ENCODE measurements at regions not wholly inside any gene's neighbourhood (a gene's known extent, or its start where the extent isn't known, plus 50 kb on each side); places are given as distances from the start of the nearest gene placed in this dataset.

GRCh38 chr13:70585109-70585508 is 476.9 kb upstream of the KLHL1 start:
- H3K4me1 ChIP-seq, result no peaks in the 10 kb centered on the region
- TF ChIP-seq, protein P1, sequence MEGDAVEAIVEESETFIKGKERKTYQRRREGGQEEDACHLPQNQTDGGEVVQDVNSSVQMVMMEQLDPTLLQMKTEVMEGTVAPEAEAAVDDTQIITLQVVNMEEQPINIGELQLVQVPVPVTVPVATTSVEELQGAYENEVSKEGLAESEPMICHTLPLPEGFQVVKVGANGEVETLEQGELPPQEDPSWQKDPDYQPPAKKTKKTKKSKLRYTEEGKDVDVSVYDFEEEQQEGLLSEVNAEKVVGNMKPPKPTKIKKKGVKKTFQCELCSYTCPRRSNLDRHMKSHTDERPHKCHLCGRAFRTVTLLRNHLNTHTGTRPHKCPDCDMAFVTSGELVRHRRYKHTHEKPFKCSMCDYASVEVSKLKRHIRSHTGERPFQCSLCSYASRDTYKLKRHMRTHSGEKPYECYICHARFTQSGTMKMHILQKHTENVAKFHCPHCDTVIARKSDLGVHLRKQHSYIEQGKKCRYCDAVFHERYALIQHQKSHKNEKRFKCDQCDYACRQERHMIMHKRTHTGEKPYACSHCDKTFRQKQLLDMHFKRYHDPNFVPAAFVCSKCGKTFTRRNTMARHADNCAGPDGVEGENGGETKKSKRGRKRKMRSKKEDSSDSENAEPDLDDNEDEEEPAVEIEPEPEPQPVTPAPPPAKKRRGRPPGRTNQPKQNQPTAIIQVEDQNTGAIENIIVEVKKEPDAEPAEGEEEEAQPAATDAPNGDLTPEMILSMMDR (IDR thresholded peaks at IDR 0.05), result no peak

DNA sequence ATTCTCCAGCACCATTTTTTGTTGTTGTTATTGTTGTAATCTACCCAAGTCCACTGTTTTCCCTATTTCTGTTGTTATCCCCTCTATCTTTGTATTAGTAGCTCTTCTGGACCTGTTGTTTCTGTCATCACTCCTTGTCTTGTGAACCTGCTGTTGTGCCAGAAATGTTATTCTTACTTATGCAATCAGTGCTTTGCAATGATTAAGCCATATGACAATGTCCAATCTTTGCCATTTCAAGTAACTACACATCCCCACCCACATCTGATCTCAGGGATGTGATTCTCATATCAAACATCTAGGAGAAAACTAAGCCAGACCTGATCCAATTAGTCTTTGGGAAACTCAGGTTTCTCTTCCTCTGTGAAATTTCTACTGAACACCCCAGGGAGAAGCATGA is 472.6 kb upstream of the KLHL1 start:
- TF ChIP-seq, protein P1 (IDR thresholded peaks at IDR 0.05), result no peak
- no peaks in the 10 kb centered on the region for H3K27me3 ChIP-seq
- no peaks in the 10 kb centered on the region for H3K9me3 ChIP-seq
- no peaks in the 10 kb centered on the region for H3K4me1 ChIP-seq
- no peak overlapping the region for H3K4me3 ChIP-seq
- intact Hi-C loops (cut with DNase I), result no loop called here
- no peak overlapping the region for H3K27ac ChIP-seq
- H3K36me3 ChIP-seq, result no peaks in the 10 kb centered on the region
- DNase-seq (ENCODE audit: low spot score in 2 of 2), result no peak

More at GRCh38 chr13:70585109-70585508, 476.9 kb upstream of the KLHL1 start:
- H3K27me3 ChIP-seq, result no peaks in the 10 kb centered on the region
- H3K9me3 ChIP-seq, result no peaks in the 10 kb centered on the region
- H3K4me3 ChIP-seq, result no peak overlapping the region
- no peak for DNase-seq (ENCODE audit: low spot score in 2 of 2)
- intact Hi-C loops (cut with DNase I), result no loop called here
- H3K36me3 ChIP-seq, result no peaks in the 10 kb centered on the region
- H3K27ac ChIP-seq, result no peak overlapping the region

DNA sequence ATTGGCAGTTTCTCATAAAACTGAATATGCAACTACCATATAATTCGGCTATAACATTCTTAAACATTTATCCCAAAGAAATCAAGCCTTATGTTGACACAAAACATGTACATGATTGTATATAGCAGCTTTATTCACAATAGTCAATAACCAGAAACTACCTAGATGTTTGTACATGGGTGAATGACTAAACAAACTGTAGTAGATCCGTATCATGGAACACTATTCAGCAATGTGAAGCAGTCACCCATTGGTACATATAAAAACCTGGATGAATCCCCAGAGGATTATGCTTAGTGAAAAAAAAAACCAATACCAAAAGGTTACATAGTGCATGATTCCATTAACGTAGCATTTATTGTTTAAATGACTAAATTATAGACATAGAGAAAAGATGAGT is 471.7 kb upstream of the KLHL1 start:
- Histone ChIP-seq H3K9me3 (no peaks in the 10 kb centered on the region), H3K27me3 (no peaks in the 10 kb centered on the region), H3K27ac (no peak overlapping the region), H3K4me3 (no peak overlapping the region), H3K4me1 (no peaks in the 10 kb centered on the region), H3K36me3 (no peaks in the 10 kb centered on the region)
- no peak for DNase-seq (ENCODE audit: low spot score in 2 of 2)
- intact Hi-C loops (cut with DNase I), result no loop called here
- TF ChIP-seq, protein P1 (IDR thresholded peaks at IDR 0.05), result no peak

GRCh38 chr13:70571221-70571620 is 463.0 kb upstream of the KLHL1 start:
- intact Hi-C loops (cut with DNase I), result no loop called here
- Histone ChIP-seq H3K27ac (no peak overlapping the region), H3K9me3 (no peaks in the 10 kb centered on the region), H3K27me3 (no peaks in the 10 kb centered on the region), H3K36me3 (no peaks in the 10 kb centered on the region), H3K4me1 (no peaks in the 10 kb centered on the region), H3K4me3 (no peak overlapping the region)
- TF ChIP-seq, protein P1 (IDR thresholded peaks at IDR 0.05), result no peak
- DNase-seq (ENCODE audit: low spot score in 2 of 2), result no peak

DNA sequence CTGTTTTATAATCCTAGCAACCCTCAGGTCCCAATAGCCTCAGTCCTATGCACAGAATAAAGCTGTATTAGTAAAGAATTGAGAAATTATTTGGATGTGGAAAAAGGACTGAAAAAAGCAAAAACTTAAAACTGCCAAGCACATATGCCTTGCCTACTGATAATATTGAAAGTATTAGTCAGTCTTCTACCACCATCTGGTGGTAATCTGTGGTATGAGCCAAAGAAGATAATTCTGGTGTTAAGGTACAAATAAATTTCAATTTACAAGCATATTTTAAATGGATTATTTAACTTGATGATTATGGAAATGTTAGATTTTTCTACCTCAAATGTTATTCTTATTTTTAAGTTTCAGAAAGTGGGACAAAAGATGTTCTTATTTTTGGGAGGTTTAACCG is 460.3 kb upstream of the KLHL1 start:
- TF ChIP-seq, protein P1 (IDR thresholded peaks at IDR 0.05), result peak in 2 of 3 experiments; percentile 39 to 51
- Histone ChIP-seq H3K4me1 (no peaks in the 10 kb centered on the region), H3K9me3 (no peaks in the 10 kb centered on the region), H3K27ac (no peak overlapping the region), H3K27me3 (no peaks in the 10 kb centered on the region), H3K4me3 (no peak overlapping the region), H3K36me3 (no peaks in the 10 kb centered on the region)
- intact Hi-C loops (cut with DNase I), result loop anchor here (5.0 kb wide), 1 partner anchor 471 kb away; no protein-coding TSS in a partner anchor
- DNase-seq (ENCODE audit: low spot score in 2 of 2), result no peak

GRCh38 chr13:70544706-70545105 is 436.5 kb upstream of the KLHL1 start:
- H3K27ac ChIP-seq, result no peak overlapping the region
- no peaks in the 10 kb centered on the region for H3K36me3 ChIP-seq
- H3K4me1 ChIP-seq, result no peaks in the 10 kb centered on the region
- no peak for DNase-seq (ENCODE audit: low spot score in 2 of 2)
- no peaks in the 10 kb centered on the region for H3K27me3 ChIP-seq
- no peak overlapping the region for H3K4me3 ChIP-seq
- TF ChIP-seq, protein P1 (IDR thresholded peaks at IDR 0.05), result no peak
- H3K9me3 ChIP-seq, result no peaks in the 10 kb centered on the region
- intact Hi-C loops (cut with DNase I), result no loop called here

Measured in ascending aorta (tissue), 2 donors.